ENCODE measurements at regions not wholly inside any gene's neighbourhood (a gene's known extent, or its start where the extent isn't known, plus 50 kb on each side); places are given as distances from the start of the nearest gene placed in this dataset.

DNA sequence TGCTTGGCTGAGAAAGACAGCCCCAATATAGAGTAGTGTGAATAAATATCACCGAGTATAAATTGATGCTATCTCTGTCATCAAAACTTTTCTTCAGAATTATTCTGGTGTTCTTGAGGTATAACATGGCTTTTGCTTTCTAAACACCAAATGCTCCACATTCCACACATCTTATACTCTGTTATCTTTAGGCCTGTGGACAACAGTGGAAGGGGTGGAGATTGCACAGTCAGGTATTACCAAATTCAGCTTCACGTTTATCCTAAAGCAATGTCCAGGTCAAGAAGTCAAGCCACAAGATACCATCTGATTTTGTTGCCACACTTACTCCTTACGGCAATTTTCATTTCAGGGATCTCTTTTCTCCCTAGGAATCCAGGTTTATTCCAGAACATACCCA, 394.8 kb downstream of the SI start:
- TF ChIP-seq, protein P1, sequence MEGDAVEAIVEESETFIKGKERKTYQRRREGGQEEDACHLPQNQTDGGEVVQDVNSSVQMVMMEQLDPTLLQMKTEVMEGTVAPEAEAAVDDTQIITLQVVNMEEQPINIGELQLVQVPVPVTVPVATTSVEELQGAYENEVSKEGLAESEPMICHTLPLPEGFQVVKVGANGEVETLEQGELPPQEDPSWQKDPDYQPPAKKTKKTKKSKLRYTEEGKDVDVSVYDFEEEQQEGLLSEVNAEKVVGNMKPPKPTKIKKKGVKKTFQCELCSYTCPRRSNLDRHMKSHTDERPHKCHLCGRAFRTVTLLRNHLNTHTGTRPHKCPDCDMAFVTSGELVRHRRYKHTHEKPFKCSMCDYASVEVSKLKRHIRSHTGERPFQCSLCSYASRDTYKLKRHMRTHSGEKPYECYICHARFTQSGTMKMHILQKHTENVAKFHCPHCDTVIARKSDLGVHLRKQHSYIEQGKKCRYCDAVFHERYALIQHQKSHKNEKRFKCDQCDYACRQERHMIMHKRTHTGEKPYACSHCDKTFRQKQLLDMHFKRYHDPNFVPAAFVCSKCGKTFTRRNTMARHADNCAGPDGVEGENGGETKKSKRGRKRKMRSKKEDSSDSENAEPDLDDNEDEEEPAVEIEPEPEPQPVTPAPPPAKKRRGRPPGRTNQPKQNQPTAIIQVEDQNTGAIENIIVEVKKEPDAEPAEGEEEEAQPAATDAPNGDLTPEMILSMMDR (IDR thresholded peaks at IDR 0.05) = no peak
- TF ChIP-seq POLR2A (IDR thresholded peaks at IDR 0.05) = no peak
